Colonic mucosa (tissue), 4 donors: ENCODE measurements at regions not wholly inside any gene's neighbourhood (a gene's known extent, or its start where the extent isn't known, plus 50 kb on each side); places are given as distances from the start of the nearest gene placed in this dataset.
"Not testable (repeated sequence)": the region's sequence is repeated elsewhere in the genome, so short reads cannot be mapped to it uniquely, and the experiment has no call there.

Experiments
- DNase-seq: peaks from one replicate; pipeline ENCODE4 v3.0.0-alpha.2; 2020
- H3K27ac ChIP-seq: fragments of 200-600 bp; one replicate; pipeline ENCODE4 v1.8.0; 2021
- H3K27me3 ChIP-seq: fragments of 200-600 bp; one replicate; pipeline ENCODE4 v1.8.0; 2021
- H3K36me3 ChIP-seq: fragments of 200-600 bp; one replicate; pipeline ENCODE4 v1.8.0; 2021
- H3K4me1 ChIP-seq: fragments of 200-600 bp; one replicate; pipeline ENCODE4 v1.8.0; 2021; ENCODE audit warnings: mild to moderate bottlenecking
- H3K4me3 ChIP-seq: fragments of 200-600 bp; one replicate; pipeline ENCODE4 v1.8.0; 2021
- H3K9ac ChIP-seq, 2 donors: one replicate each; pipeline ENCODE4 v1.7.0; 2013; ENCODE audit warnings: control low read depth in 2 of 2, low read depth in 2 of 2, low read length in 2 of 2
- H3K9me3 ChIP-seq: fragments of 200-600 bp; one replicate; pipeline ENCODE4 v1.8.0; 2021
- CTCF ChIP-seq: fragments of 200-600 bp; IDR thresholded peaks from one replicate; pipeline ENCODE4 v1.8.0; 2022; ENCODE audit warnings: antibody characterized with exemption, mild to moderate bottlenecking
- intact Hi-C: fragments of 100-400 bp; cut with DNase I; formaldehyde crosslinking; loops from one replicate; pipeline ENCODE4 v1.14.1; 2022
- donor health status: healthy.
- donor health status: DM: no; HTN: no; CAD: no.
- donor health status: DM: no; HTN: no; CAD: no.

DNA sequence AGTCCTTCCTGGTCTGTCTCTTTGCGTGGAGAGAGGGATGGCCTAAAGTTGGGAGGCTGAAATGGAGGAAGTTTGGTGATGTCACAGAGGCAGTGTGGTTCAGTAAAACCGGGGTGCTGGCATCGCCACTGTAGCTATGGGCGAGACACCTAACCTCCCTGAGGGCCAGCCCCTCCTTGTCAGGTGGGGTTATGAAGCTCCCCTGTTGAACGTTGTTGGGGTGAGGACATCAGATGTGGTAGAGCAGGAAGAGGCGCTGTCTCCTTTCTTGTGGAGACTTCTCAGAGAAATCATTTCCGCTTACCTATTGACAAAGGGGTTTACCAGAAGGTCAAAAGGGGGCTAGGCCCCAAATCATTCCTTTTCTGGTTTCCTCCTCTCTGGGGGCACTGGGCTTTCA, 294.7 kb downstream of the SIPA1L2 start:
- intact Hi-C loops = no loop called here
- no peak for TF ChIP-seq CTCF
- no peak overlapping the region for H3K9ac ChIP-seq
- H3K4me1 ChIP-seq = no peaks in the 10 kb centered on the region
- H3K27ac ChIP-seq = no peak overlapping the region
- no peaks in the 10 kb centered on the region for H3K27me3 ChIP-seq
- H3K9me3 ChIP-seq = no peaks in the 10 kb centered on the region
- H3K4me3 ChIP-seq = no peak overlapping the region
- no peak for DNase-seq
- no peaks in the 10 kb centered on the region for H3K36me3 ChIP-seq

DNA sequence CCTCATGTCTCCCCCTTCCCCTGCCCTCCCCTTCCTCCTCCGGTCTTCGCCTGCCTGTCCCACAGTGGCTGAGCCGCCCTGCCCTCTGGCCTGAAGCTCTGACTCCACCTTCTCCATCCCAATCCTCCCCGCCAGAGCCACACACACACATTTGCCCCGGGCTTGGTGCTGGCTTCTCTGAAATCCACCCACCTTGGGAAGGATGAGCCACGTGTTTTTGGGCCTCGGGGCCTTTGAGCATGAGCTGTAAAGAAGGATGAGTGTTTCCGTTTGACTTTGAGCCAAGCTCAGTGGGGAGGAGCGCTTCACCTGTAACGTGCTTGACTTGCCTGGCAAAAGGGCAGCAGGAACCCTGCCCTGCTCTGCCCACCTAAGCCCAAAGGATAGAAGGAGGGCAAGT, 295.1 kb downstream of the SIPA1L2 start:
- no peaks in the 10 kb centered on the region for H3K9me3 ChIP-seq
- H3K36me3 ChIP-seq = no peaks in the 10 kb centered on the region
- H3K27ac ChIP-seq = no peak overlapping the region
- DNase-seq = no peak
- no peak for TF ChIP-seq CTCF
- intact Hi-C loops = no loop called here
- no peaks in the 10 kb centered on the region for H3K4me1 ChIP-seq
- no peak overlapping the region for H3K9ac ChIP-seq
- no peak overlapping the region for H3K4me3 ChIP-seq
- H3K27me3 ChIP-seq = no peaks in the 10 kb centered on the region

DNA sequence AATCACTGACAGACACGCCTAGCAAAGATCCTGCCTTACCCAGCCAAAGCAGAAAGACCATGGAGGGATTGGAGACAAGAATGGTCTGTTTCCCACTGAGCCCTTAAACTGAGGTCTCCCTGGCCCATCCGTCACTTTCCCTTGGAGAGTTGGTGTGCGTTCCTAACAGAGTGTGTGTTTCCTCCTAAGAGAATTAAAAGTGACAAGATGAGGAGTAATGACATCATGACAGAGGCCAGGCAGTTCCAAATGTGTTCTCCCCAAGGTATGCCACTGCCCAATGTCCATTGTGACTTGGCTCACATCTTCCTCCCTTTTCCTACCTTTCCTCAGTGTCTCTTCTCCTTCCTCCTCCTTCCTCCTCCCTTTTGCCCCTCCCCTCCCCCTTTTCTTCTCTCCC, 295.7 kb downstream of the SIPA1L2 start:
- Histone ChIP-seq H3K36me3 (no peaks in the 10 kb centered on the region), H3K9me3 (no peaks in the 10 kb centered on the region), H3K4me1 (no peaks in the 10 kb centered on the region), H3K4me3 (no peak overlapping the region), H3K27me3 (no peaks in the 10 kb centered on the region), H3K9ac (no peak overlapping the region), H3K27ac (no peak overlapping the region)
- no peak for DNase-seq
- intact Hi-C loops = no loop called here
- no peak for TF ChIP-seq CTCF

- Histone ChIP-seq H3K27ac (no peak overlapping the region), H3K27me3 (no peaks in the 10 kb centered on the region), H3K9me3 (no peaks in the 10 kb centered on the region), H3K9ac (peak overlapping the region in 1 of 2 donors; percentile 24), H3K36me3 (no peaks in the 10 kb centered on the region), H3K4me1 (no peaks in the 10 kb centered on the region), H3K4me3 (no peak overlapping the region)
- TF ChIP-seq CTCF = no peak
- intact Hi-C loops = no loop called here
- DNase-seq = no peak
These were observed 296.5 kb downstream of the SIPA1L2 start for GRCh38 chr1:232333419-232333767.

DNA sequence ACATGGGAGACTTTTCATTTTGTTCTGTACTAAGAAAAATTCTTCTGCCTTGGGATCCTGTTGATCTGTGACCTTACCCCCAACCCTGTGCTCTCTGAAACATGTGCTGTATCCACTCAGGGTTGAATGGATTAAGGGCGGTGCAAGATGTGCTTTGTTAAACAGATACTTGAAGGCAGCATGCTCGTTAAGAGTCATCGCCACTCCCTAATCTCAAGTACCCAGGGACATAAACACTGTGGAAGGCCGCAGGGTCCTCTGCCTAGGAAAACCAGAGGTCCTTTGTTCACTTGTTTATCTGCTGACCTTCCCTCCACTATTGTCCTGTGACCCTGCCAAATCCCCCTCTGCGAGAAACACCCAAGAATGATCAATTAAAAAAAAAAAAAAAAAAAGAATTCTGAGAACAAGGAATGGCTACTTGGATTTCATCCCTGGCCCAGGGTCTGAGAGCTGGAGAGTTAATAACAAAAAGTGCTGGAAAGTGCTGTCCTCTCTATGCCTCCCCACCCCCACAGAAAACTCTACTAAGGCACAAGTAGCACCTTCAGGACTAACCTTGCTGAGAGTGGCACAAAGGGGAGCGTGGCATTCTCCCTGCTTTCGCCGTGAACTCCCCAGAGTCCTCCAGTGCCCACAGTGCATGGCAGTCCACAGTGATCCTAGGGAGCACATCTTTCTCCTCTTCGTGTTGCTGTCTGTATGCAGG, 297.1 kb downstream of the SIPA1L2 start:
- H3K9me3 ChIP-seq, H3K4me3 ChIP-seq, H3K4me1 ChIP-seq, H3K27me3 ChIP-seq, intact Hi-C loops, H3K27ac ChIP-seq, DNase-seq, H3K36me3 ChIP-seq: not testable (repeated sequence)
- peak overlapping the region in 1 of 2 donors; percentile 24 for H3K9ac ChIP-seq

DNA sequence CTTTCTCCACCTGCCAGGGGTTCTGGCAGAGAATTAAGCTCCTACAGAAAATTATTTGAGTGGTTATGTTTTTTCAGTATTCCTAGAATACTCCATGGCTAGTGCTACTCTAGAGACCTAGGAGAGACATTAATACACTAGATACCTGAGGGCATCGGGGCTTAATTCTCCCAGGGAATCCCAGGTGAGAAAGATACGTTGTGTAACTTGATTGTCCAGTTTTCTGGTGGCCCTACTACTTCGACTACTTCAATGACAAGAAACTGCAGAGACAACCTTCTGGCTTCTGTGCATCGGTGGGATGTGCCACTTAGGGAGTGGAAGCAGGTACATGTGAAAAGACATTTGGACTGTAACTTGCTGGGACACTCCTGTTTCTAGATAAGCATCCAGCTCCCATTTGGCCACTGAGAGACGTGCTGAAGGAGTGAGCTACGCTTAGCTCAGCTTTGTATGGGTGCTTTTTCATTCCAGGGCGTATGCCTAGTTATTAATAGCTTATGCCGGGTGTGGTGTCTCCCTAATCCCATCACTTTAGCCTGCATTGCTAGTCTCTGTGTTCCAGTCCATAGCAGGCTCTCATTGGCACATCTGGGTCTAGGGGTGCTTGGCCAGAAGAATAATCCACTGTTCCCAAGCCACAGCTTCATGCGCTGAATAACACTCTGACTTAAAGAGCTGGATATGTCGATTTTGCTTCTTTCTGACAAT, 300.7 kb downstream of the SIPA1L2 start:
- intact Hi-C loops = no loop called here
- Histone ChIP-seq H3K36me3 (no peaks in the 10 kb centered on the region), H3K9ac (no peak overlapping the region), H3K27me3 (no peaks in the 10 kb centered on the region), H3K4me1 (no peaks in the 10 kb centered on the region), H3K27ac (no peak overlapping the region), H3K9me3 (no peaks in the 10 kb centered on the region), H3K4me3 (no peak overlapping the region)
- no peak for DNase-seq
- TF ChIP-seq CTCF = no peak
